ENCODE measurements at regions not wholly inside any gene's neighbourhood (a gene's known extent, or its start where the extent isn't known, plus 50 kb on each side); places are given as distances from the start of the nearest gene placed in this dataset.

DNA sequence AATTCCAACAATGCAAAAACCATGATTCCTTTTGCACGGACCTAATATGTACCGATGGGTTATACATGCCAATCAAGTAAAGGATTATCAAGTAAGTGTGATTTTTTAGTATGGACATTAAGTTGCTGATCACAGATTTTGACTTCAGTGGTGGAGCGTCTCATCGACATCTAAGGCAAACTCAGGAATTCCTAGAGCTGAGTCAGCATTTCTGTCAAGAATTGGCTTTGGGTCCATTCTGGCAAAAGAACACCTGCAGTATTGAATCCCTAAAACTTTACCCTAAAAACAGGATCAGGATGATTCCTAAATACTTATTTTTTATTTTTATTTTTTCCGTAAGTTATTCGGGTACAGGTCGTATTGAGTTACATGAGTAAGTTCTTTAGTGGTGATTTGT lies 83.6 kb downstream of the HPGD start:
- H3K4me3 ChIP-seq (ENCODE audit: low read depth, low read length), result no peak overlapping the region
- TF ChIP-seq, protein P1, sequence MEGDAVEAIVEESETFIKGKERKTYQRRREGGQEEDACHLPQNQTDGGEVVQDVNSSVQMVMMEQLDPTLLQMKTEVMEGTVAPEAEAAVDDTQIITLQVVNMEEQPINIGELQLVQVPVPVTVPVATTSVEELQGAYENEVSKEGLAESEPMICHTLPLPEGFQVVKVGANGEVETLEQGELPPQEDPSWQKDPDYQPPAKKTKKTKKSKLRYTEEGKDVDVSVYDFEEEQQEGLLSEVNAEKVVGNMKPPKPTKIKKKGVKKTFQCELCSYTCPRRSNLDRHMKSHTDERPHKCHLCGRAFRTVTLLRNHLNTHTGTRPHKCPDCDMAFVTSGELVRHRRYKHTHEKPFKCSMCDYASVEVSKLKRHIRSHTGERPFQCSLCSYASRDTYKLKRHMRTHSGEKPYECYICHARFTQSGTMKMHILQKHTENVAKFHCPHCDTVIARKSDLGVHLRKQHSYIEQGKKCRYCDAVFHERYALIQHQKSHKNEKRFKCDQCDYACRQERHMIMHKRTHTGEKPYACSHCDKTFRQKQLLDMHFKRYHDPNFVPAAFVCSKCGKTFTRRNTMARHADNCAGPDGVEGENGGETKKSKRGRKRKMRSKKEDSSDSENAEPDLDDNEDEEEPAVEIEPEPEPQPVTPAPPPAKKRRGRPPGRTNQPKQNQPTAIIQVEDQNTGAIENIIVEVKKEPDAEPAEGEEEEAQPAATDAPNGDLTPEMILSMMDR (conservative IDR thresholded peaks at IDR 0.05; ENCODE audit: low read depth, low read length), result no peak
- no peak for DNase-seq (ENCODE audit: low read depth)

GRCh38 chr4:174437749-174438148 lies 84.5 kb downstream of the HPGD start:
- peak; percentile 36 for DNase-seq (ENCODE audit: low read depth)

DNA sequence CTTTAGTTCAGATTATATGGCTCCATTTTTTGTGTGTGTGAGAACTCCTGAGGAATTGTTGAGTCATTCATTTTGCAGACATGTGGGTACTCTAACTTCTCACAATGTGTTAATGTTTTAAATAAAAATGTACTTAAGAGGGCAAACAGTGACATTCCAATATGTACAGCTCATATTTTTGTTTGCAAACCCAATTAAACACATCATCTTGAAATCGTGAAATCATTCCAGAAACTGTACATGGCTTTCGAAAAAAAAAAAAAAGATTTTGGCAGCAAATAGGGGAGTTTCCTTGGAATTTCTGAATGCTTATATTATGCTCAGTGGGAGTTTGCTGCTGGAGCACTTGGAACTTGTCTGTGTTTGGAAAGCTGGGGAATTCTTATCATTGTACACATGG lies 85.0 kb downstream of the HPGD start:
- H3K4me3 ChIP-seq (ENCODE audit: low read depth, low read length), result no peak overlapping the region
- DNase-seq (ENCODE audit: low read depth), result peak; percentile 88
- TF ChIP-seq, protein P1 (conservative IDR thresholded peaks at IDR 0.05; ENCODE audit: low read depth, low read length), result no peak

More at GRCh38 chr4:174437749-174438148, 84.5 kb downstream of the HPGD start:
- TF ChIP-seq, protein P1 (conservative IDR thresholded peaks at IDR 0.05; ENCODE audit: low read depth, low read length), result no peak
- no peak overlapping the region for H3K4me3 ChIP-seq (ENCODE audit: low read depth, low read length)

GRCh38 chr4:174436377-174436776 lies 85.9 kb downstream of the HPGD start:
- TF ChIP-seq, protein P1 (conservative IDR thresholded peaks at IDR 0.05; ENCODE audit: low read depth, low read length), result no peak
- no peak overlapping the region for H3K4me3 ChIP-seq (ENCODE audit: low read depth, low read length)
- no peak for DNase-seq (ENCODE audit: low read depth)

GRCh38 chr4:174435974-174436373 lies 86.3 kb downstream of the HPGD start:
- DNase-seq (ENCODE audit: low read depth), result no peak
- TF ChIP-seq, protein P1 (conservative IDR thresholded peaks at IDR 0.05; ENCODE audit: low read depth, low read length), result no peak
- H3K4me3 ChIP-seq (ENCODE audit: low read depth, low read length), result no peak overlapping the region

- no peak for DNase-seq (ENCODE audit: low read depth)
- H3K4me3 ChIP-seq (ENCODE audit: low read depth, low read length), result no peak overlapping the region
- TF ChIP-seq, protein P1 (conservative IDR thresholded peaks at IDR 0.05; ENCODE audit: low read depth, low read length), result no peak
Measured at GRCh38 chr4:174434455-174434854, 87.8 kb downstream of the HPGD start.

DNA sequence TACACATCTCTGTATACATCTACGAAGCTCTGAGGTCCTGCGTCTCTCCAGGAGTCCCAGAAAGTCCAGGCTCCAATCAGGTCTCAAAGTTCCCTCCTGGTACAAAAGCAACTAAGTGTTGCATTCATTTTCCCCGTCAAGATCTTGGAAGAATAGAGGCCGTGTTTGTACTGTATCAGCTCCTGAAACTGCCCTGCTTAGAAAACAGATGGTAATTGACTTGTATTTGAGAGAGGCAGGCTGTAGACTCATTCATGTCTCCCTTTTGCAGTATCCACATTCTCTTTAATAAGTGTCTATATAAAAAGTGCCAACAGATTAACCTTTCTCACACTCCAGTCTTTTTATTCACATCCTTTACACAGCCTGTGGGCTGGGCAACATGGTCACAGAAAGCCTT lies 91.7 kb downstream of the HPGD start:
- no peak overlapping the region for H3K4me3 ChIP-seq (ENCODE audit: low read depth, low read length)
- TF ChIP-seq, protein P1 (conservative IDR thresholded peaks at IDR 0.05; ENCODE audit: low read depth, low read length), result no peak
- DNase-seq (ENCODE audit: low read depth), result no peak

Data from choroid plexus epithelial cell (primary cell).